ENCODE measurements at regions not wholly inside any gene's neighbourhood (a gene's known extent, or its start where the extent isn't known, plus 50 kb on each side); places are given as distances from the start of the nearest gene placed in this dataset.

GRCh38 chr5:6291961-6292360, 86.4 kb downstream of the MED10 start:
- TF ChIP-seq, protein P1, sequence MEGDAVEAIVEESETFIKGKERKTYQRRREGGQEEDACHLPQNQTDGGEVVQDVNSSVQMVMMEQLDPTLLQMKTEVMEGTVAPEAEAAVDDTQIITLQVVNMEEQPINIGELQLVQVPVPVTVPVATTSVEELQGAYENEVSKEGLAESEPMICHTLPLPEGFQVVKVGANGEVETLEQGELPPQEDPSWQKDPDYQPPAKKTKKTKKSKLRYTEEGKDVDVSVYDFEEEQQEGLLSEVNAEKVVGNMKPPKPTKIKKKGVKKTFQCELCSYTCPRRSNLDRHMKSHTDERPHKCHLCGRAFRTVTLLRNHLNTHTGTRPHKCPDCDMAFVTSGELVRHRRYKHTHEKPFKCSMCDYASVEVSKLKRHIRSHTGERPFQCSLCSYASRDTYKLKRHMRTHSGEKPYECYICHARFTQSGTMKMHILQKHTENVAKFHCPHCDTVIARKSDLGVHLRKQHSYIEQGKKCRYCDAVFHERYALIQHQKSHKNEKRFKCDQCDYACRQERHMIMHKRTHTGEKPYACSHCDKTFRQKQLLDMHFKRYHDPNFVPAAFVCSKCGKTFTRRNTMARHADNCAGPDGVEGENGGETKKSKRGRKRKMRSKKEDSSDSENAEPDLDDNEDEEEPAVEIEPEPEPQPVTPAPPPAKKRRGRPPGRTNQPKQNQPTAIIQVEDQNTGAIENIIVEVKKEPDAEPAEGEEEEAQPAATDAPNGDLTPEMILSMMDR (IDR thresholded peaks at IDR 0.05) = no peak
- no peak for TF ChIP-seq POLR2A (IDR thresholded peaks at IDR 0.05)
